ENCODE measurements at regions not wholly inside any gene's neighbourhood (a gene's known extent, or its start where the extent isn't known, plus 50 kb on each side); places are given as distances from the start of the nearest gene placed in this dataset.

DNA sequence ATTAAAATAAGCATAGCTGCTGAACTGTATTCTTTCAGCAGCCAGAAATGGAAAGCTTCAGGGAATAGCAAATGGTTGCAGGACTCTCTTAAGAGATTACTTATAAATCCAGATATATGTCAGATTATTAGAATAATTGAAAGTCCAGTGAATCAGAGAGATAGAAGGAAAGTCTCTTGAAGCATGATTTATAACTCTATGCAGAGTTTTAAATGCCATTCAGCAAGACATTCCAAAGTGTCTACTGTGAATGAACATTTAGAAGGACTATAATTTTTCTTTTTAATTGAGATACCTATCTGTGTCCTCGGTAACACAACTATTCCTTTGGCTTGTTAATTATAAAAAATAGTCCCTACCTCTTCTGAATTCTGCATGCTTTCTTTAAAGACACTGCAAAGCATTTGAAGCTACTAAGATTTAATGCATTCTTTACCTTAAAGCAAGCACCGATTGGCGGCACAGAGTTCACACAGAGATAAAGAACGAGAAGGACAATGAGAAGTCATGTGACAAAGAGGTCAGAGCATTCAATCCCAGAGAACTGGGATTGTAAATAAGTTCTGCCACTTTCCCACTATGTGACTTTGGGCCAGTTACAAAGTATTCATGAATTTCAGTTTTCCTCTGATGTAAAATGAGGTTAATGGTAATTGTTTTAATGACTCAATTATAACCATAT, 371.0 kb upstream of the ATP2B1 start:
- no peaks in the 10 kb centered on the region for H3F3A ChIP-seq (ENCODE audit: insufficient read depth, low read length, poor library complexity, severe bottlenecking)
- no peaks in the 10 kb centered on the region for H3K27me3 ChIP-seq (ENCODE audit: insufficient read depth, low read depth, low read length)
- H3K9ac ChIP-seq (ENCODE audit: low read length) = no peak overlapping the region
- no peak overlapping the region for H3K4me2 ChIP-seq (ENCODE audit: low read length)
- H3K4me3 ChIP-seq (ENCODE audit: low read length) = no peak overlapping the region
- no peaks in the 10 kb centered on the region for H4K20me1 ChIP-seq (ENCODE audit: insufficient read depth)
- no peak overlapping the region for H2AFZ ChIP-seq (ENCODE audit: low read depth, low read length)
- no peaks in the 10 kb centered on the region for H3K36me3 ChIP-seq (ENCODE audit: insufficient read depth, low read length)
- H3K9me2 ChIP-seq (ENCODE audit: insufficient read depth, low read length) = no peaks in the 10 kb centered on the region
- TF ChIP-seq EP300 (conservative IDR thresholded peaks at IDR 0.05; ENCODE audit: poor library complexity, severe bottlenecking) = no peak
- TF ChIP-seq, protein P1, sequence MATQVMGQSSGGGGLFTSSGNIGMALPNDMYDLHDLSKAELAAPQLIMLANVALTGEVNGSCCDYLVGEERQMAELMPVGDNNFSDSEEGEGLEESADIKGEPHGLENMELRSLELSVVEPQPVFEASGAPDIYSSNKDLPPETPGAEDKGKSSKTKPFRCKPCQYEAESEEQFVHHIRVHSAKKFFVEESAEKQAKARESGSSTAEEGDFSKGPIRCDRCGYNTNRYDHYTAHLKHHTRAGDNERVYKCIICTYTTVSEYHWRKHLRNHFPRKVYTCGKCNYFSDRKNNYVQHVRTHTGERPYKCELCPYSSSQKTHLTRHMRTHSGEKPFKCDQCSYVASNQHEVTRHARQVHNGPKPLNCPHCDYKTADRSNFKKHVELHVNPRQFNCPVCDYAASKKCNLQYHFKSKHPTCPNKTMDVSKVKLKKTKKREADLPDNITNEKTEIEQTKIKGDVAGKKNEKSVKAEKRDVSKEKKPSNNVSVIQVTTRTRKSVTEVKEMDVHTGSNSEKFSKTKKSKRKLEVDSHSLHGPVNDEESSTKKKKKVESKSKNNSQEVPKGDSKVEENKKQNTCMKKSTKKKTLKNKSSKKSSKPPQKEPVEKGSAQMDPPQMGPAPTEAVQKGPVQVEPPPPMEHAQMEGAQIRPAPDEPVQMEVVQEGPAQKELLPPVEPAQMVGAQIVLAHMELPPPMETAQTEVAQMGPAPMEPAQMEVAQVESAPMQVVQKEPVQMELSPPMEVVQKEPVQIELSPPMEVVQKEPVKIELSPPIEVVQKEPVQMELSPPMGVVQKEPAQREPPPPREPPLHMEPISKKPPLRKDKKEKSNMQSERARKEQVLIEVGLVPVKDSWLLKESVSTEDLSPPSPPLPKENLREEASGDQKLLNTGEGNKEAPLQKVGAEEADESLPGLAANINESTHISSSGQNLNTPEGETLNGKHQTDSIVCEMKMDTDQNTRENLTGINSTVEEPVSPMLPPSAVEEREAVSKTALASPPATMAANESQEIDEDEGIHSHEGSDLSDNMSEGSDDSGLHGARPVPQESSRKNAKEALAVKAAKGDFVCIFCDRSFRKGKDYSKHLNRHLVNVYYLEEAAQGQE (IDR thresholded peaks at IDR 0.05; ENCODE audit: borderline replicate concordance) = no peak
- no peak for TF ChIP-seq EZH2 (IDR thresholded peaks at IDR 0.05; ENCODE audit: borderline replicate concordance, insufficient read depth, low read length, poor library complexity, severe bottlenecking)
- no peak for TF ChIP-seq MXI1 (conservative IDR thresholded peaks at IDR 0.05; ENCODE audit: poor library complexity, severe bottlenecking)
- TF ChIP-seq, protein P2, sequence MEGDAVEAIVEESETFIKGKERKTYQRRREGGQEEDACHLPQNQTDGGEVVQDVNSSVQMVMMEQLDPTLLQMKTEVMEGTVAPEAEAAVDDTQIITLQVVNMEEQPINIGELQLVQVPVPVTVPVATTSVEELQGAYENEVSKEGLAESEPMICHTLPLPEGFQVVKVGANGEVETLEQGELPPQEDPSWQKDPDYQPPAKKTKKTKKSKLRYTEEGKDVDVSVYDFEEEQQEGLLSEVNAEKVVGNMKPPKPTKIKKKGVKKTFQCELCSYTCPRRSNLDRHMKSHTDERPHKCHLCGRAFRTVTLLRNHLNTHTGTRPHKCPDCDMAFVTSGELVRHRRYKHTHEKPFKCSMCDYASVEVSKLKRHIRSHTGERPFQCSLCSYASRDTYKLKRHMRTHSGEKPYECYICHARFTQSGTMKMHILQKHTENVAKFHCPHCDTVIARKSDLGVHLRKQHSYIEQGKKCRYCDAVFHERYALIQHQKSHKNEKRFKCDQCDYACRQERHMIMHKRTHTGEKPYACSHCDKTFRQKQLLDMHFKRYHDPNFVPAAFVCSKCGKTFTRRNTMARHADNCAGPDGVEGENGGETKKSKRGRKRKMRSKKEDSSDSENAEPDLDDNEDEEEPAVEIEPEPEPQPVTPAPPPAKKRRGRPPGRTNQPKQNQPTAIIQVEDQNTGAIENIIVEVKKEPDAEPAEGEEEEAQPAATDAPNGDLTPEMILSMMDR (IDR thresholded peaks at IDR 0.05; ENCODE audit: poor library complexity, severe bottlenecking) = no peak
- no peak for TF ChIP-seq RAD21 (conservative IDR thresholded peaks at IDR 0.05)
- TF ChIP-seq TAF1 (IDR thresholded peaks at IDR 0.05; ENCODE audit: low read depth) = no peak
- TF ChIP-seq POLR2AphosphoS5 (IDR thresholded peaks at IDR 0.05) = no peak
- TF ChIP-seq SMC3 (conservative IDR thresholded peaks at IDR 0.05; ENCODE audit: poor library complexity) = no peak
- no peak overlapping the region for H3K27ac ChIP-seq (ENCODE audit: low read length)
- H3K9me3 ChIP-seq (ENCODE audit: low read length) = no peaks in the 10 kb centered on the region
- H3K79me2 ChIP-seq (replicated peaks; ENCODE audit: insufficient read depth, low read length) = no peaks in the 10 kb centered on the region

DNA sequence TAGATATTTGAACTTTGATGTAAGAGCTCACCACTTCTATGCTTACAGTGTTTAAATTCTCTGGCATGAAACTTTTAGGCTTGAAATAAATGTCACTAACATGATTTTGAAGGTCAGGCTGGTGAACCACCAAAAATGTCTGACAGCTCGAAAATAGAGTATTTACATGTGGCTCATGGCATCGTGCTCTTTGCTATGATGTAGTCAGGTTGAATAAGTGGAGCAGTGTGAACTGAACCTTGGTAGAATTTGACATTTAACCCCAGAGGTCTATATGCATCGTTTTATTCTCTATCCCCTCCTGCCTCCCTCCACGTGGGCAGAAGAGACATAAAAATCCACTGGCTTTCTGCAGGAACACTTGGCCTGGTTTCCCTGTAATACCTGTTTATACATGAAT, 369.7 kb upstream of the ATP2B1 start:
- Histone ChIP-seq H2AFZ (ENCODE audit: low read depth, low read length) (no peak overlapping the region), H3K9me2 (ENCODE audit: insufficient read depth, low read length) (no peaks in the 10 kb centered on the region), H3K4me2 (ENCODE audit: low read length) (no peak overlapping the region), H3K9me3 (ENCODE audit: low read length) (no peaks in the 10 kb centered on the region), H3K27ac (ENCODE audit: low read length) (no peak overlapping the region), H3K9ac (ENCODE audit: low read length) (no peak overlapping the region), H3K36me3 (ENCODE audit: insufficient read depth, low read length) (no peaks in the 10 kb centered on the region), H3K4me3 (ENCODE audit: low read length) (no peak overlapping the region), H3K27me3 (ENCODE audit: insufficient read depth, low read depth, low read length) (no peaks in the 10 kb centered on the region), H3F3A (ENCODE audit: insufficient read depth, low read length, poor library complexity, severe bottlenecking) (no peaks in the 10 kb centered on the region), H3K79me2 (replicated peaks; ENCODE audit: insufficient read depth, low read length) (no peaks in the 10 kb centered on the region), H4K20me1 (ENCODE audit: insufficient read depth) (no peaks in the 10 kb centered on the region)
- TF ChIP-seq, protein P2 (IDR thresholded peaks at IDR 0.05; ENCODE audit: poor library complexity, severe bottlenecking) = no peak
- no peak for TF ChIP-seq RAD21 (conservative IDR thresholded peaks at IDR 0.05)
- no peak for TF ChIP-seq SMC3 (conservative IDR thresholded peaks at IDR 0.05; ENCODE audit: poor library complexity)
- TF ChIP-seq, protein P1 (IDR thresholded peaks at IDR 0.05; ENCODE audit: borderline replicate concordance) = no peak
- TF ChIP-seq POLR2AphosphoS5 (IDR thresholded peaks at IDR 0.05) = no peak
- no peak for TF ChIP-seq EP300 (conservative IDR thresholded peaks at IDR 0.05; ENCODE audit: poor library complexity, severe bottlenecking)
- TF ChIP-seq EZH2 (IDR thresholded peaks at IDR 0.05; ENCODE audit: borderline replicate concordance, insufficient read depth, low read length, poor library complexity, severe bottlenecking) = no peak
- TF ChIP-seq TAF1 (IDR thresholded peaks at IDR 0.05; ENCODE audit: low read depth) = no peak
- no peak for TF ChIP-seq MXI1 (conservative IDR thresholded peaks at IDR 0.05; ENCODE audit: poor library complexity, severe bottlenecking)

All from neural cell (in vitro differentiated cells).